Osteoblast (primary cell): ENCODE measurements at regions not wholly inside any gene's neighbourhood (a gene's known extent, or its start where the extent isn't known, plus 50 kb on each side); places are given as distances from the start of the nearest gene placed in this dataset.

Experiments
- DNase-seq: peaks from one replicate; pipeline ENCODE4 v3.0.0; 2011; ENCODE audit warnings: low spot score, mixed read lengths; ENCODE audit not compliant: insufficient read length; ENCODE audit errors: missing footprints
- H2AFZ ChIP-seq: 2 replicates; pipeline ENCODE4 v1.6.0; 2011; ENCODE audit warnings: mild to moderate bottlenecking, low read length
- H3K27ac ChIP-seq: 2 replicates; pipeline ENCODE4 v1.5.1; 2011; ENCODE audit warnings: mild to moderate bottlenecking, low read depth, low read length, moderate library complexity
- H3K27me3 ChIP-seq: 2 replicates; pipeline ENCODE4 v1.6.0; 2012; ENCODE audit warnings: mild to moderate bottlenecking, control low read depth, inconsistent platforms, low read length, moderate library complexity; ENCODE audit not compliant: insufficient read depth
- H3K36me3 ChIP-seq: 2 replicates; pipeline ENCODE4 v1.5.1; 2011; ENCODE audit warnings: mild to moderate bottlenecking, low read length, control low read depth, moderate library complexity; ENCODE audit not compliant: insufficient read depth
- H3K4me1 ChIP-seq: 2 replicates; pipeline ENCODE4 v1.5.1; 2011; ENCODE audit warnings: mild to moderate bottlenecking, low read length, control low read depth, moderate library complexity; ENCODE audit not compliant: insufficient read depth
- H3K4me2 ChIP-seq: 2 replicates; pipeline ENCODE4 v1.6.0; 2011; ENCODE audit warnings: mild to moderate bottlenecking, low read length; ENCODE audit not compliant: insufficient read depth
- H3K4me3 ChIP-seq: fragments of 200-600 bp; sonication (generic); 3 replicates; pipeline ENCODE4 v1.5.1; 2012; ENCODE audit warnings: mild to moderate bottlenecking, low read length, inconsistent platforms; ENCODE audit not compliant: insufficient read depth
- H3K79me2 ChIP-seq: 2 replicates; pipeline ENCODE4 v1.6.0; 2012; ENCODE audit warnings: mild to moderate bottlenecking, low read length, control low read depth, inconsistent platforms; ENCODE audit not compliant: insufficient read depth
- H3K9me3 ChIP-seq: 2 replicates; pipeline ENCODE4 v1.5.1; 2011; ENCODE audit warnings: low read depth, low read length, control low read depth
- H4K20me1 ChIP-seq: 2 replicates; pipeline ENCODE4 v1.6.0; 2012; ENCODE audit warnings: mild to moderate bottlenecking, low read length, control low read depth; ENCODE audit not compliant: insufficient read depth
- TF ChIP-seq, protein P1 (sequence below): IDR thresholded peaks from 2 replicates; pipeline ENCODE4 v1.5.1; 2011; ENCODE audit warnings: mild to moderate bottlenecking, low read depth, low read length, moderate library complexity; ENCODE audit errors: extremely low read depth

DNA sequence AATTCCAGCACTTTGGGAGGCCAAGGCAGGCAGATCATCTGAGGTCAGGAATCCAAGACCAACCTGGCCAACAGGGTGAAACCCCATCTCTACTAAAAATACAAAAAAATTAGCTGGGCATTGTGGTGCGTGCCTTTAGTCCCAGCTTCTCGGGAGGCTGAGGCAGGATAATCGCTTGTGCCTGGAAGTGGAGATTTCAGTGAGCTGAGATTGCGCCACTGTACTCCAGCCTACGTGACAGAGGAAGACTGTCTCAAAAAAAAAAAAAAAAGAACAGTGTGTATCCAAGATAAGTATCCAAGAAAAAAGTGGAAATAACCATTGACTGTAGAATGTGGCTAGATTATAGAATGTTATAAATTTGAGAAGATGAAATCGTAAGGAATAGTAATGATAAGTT lies 142.1 kb downstream of the FAM124B start:
- H3K36me3 ChIP-seq = no peaks in the 10 kb centered on the region
- peaks cover 44% of the 10 kb centered on the region for H3K4me1 ChIP-seq
- no peak overlapping the region for H3K4me2 ChIP-seq
- no peak overlapping the region for H2AFZ ChIP-seq
- TF ChIP-seq, protein P1, sequence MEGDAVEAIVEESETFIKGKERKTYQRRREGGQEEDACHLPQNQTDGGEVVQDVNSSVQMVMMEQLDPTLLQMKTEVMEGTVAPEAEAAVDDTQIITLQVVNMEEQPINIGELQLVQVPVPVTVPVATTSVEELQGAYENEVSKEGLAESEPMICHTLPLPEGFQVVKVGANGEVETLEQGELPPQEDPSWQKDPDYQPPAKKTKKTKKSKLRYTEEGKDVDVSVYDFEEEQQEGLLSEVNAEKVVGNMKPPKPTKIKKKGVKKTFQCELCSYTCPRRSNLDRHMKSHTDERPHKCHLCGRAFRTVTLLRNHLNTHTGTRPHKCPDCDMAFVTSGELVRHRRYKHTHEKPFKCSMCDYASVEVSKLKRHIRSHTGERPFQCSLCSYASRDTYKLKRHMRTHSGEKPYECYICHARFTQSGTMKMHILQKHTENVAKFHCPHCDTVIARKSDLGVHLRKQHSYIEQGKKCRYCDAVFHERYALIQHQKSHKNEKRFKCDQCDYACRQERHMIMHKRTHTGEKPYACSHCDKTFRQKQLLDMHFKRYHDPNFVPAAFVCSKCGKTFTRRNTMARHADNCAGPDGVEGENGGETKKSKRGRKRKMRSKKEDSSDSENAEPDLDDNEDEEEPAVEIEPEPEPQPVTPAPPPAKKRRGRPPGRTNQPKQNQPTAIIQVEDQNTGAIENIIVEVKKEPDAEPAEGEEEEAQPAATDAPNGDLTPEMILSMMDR = no peak
- no peaks in the 10 kb centered on the region for H3K9me3 ChIP-seq
- no peak overlapping the region for H3K27ac ChIP-seq
- H3K79me2 ChIP-seq = no peaks in the 10 kb centered on the region
- H3K4me3 ChIP-seq = no peak overlapping the region
- no peaks in the 10 kb centered on the region for H4K20me1 ChIP-seq
- H3K27me3 ChIP-seq = no peaks in the 10 kb centered on the region
- no peak for DNase-seq

DNA sequence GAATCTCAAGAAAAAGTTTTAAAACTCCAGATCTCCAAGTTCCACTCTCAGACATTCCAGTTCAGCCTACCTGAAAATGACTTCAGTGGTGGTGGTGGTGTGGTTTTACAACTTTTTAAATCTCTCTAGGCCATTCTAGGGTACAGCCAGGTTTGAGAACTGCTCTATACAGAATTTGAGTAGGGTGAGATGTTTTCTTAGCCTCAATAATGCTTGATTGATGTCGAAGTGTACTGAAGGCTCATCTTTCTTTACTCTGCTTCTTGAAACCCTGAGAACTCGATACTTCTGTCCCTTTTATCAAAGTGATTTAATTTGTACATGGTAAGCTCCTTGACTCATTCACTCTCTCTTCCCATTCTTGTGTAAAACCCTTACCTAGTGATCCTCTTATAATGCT lies 143.8 kb downstream of the FAM124B start:
- Histone ChIP-seq H3K36me3 (no peaks in the 10 kb centered on the region), H3K4me1 (peaks cover 37% of the 10 kb centered on the region), H3K4me3 (no peak overlapping the region), H4K20me1 (no peaks in the 10 kb centered on the region), H3K27me3 (no peaks in the 10 kb centered on the region), H2AFZ (no peak overlapping the region), H3K9me3 (no peaks in the 10 kb centered on the region), H3K79me2 (no peaks in the 10 kb centered on the region), H3K4me2 (no peak overlapping the region), H3K27ac (no peak overlapping the region)
- TF ChIP-seq, protein P1 = no peak
- DNase-seq = no peak

DNA sequence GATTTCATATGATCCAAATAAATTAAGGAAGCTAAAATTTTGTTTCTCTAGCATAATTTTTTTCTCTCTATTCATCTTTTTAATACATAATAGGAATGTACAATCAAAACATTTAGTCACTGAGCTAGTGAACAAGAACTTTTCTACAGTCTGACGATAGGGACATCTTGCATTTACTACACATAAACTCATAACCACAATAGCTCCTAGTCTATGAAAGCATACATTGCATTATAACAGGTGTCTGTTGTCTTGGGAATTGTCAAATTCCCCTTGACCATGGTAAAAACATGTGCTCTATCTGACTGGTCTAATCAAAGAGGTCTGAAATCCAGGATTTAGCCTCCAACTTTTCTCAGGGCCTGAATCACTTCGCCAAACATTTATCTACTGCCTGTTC lies 144.8 kb downstream of the FAM124B start:
- TF ChIP-seq, protein P1 = no peak
- H2AFZ ChIP-seq = no peak overlapping the region
- no peaks in the 10 kb centered on the region for H3K79me2 ChIP-seq
- DNase-seq = no peak
- H3K36me3 ChIP-seq = no peaks in the 10 kb centered on the region
- peaks cover 36% of the 10 kb centered on the region for H3K4me1 ChIP-seq
- H3K9me3 ChIP-seq = no peaks in the 10 kb centered on the region
- no peak overlapping the region for H3K4me3 ChIP-seq
- no peak overlapping the region for H3K4me2 ChIP-seq
- peak overlapping the region; percentile 26 for H3K27ac ChIP-seq
- no peaks in the 10 kb centered on the region for H4K20me1 ChIP-seq
- no peaks in the 10 kb centered on the region for H3K27me3 ChIP-seq

GRCh38 chr2:224253464-224253863 lies 148.4 kb downstream of the FAM124B start:
- Histone ChIP-seq H3K79me2 (no peaks in the 10 kb centered on the region), H4K20me1 (no peaks in the 10 kb centered on the region), H3K9me3 (no peaks in the 10 kb centered on the region), H3K4me2 (no peak overlapping the region), H3K27ac (no peak overlapping the region), H3K4me1 (peaks cover 22% of the 10 kb centered on the region), H3K4me3 (no peak overlapping the region), H3K36me3 (no peaks in the 10 kb centered on the region), H2AFZ (no peak overlapping the region), H3K27me3 (no peaks in the 10 kb centered on the region)
- DNase-seq = no peak
- TF ChIP-seq, protein P1 = no peak
